ENCODE measurements at regions not wholly inside any gene's neighbourhood (a gene's known extent, or its start where the extent isn't known, plus 50 kb on each side); places are given as distances from the start of the nearest gene placed in this dataset.

DNA sequence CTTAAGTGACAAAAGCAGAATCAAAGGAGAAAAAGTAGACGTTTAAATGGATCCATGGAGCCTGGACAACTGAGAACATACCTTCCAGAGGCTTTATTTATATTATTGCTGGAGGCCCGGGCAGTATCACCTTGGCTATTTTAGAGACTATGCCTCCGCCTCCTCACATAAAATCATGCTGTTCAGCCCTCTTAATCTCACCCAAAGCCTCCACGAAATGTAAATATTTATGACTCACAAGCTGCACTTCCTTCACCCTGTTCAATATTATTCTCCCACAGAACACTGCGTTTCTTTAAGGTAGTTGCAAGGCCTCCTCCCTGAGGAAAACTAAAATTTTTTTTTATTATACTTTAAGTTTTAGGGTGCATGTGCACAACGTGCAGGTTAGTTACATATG lies 478.6 kb upstream of the ACVR2A start:
- DNase-seq (ENCODE audit: low spot score), result no peak

DNA sequence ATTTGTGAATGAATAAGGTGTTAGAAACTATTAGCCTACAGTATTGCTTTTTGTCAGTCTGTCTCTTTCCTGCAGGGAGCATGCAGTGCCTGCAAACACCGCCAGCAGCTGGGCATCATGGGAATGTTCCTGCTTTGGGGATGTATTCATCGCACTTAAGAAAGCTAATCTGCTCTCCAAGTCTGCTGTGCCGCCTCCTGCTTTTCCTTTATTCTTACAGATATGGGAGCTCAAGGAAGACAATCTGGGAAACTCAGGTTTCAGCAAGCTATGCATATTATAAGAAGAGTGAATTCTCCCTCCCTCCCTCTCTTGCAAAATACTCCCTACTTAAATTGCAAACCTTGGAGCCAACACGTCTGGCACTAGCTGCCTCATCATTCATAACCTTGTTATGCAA lies 479.2 kb upstream of the ACVR2A start:
- no peak for DNase-seq (ENCODE audit: low spot score)

DNA sequence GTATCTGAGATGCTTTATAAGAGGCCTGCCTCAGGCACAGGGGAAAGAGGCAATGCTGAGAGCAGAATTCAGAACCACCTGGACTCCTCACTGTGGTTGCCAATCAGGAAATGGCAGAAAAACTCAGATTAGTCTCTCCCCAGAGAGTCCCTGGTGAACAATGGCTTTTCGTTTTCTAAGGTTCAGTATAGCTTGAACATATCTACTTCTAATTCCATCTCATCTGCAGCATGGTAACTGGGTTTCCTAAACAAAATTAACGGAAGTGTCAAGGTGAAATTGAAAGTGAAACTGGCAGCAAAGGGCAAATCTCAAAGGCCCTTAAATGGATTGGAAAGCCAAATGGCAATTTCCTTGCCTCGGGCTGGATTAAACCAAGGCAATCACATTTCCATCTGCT lies 480.2 kb upstream of the ACVR2A start:
- DNase-seq (ENCODE audit: low spot score), result no peak

DNA sequence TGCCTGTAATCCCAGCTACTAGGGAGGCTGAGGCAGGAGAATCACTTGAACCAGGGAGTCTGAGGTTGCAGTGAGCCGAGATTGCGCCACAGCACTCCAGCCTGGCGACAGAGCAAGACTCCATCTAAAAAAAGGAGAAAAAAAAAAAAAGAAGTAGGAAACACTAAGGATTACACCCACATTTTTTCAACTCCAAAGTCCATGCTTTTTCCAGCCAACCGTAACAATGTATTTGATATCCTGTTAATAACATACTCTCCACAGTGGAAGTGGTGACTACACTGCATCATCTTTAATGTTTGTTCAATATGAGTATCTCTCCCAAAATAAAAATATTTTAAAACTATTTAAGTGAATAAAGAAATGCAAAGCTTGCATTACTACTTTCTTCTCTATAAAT lies 481.6 kb upstream of the ACVR2A start:
- DNase-seq (ENCODE audit: low spot score), result no peak

DNA sequence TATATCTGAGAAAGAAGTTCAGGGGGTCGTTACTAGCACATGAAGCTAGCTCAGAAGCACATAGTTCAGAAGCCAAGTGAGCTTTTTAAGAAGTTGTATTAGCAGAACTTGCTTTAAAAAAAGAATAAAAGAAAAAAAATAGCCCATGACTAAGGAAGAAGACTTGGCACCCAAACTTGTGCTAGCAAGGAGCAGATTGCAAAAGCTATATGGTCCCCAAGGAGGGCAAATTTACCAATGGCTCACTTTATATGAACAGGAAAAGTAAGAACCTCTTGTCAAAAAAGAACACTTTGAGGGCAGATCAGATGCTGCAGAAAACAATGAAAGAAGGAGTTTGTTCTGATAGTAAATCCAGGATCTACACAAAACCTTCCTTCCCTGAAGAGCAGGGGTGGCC lies 486.5 kb upstream of the ACVR2A start:
- no peak for DNase-seq (ENCODE audit: low spot score)

DNA sequence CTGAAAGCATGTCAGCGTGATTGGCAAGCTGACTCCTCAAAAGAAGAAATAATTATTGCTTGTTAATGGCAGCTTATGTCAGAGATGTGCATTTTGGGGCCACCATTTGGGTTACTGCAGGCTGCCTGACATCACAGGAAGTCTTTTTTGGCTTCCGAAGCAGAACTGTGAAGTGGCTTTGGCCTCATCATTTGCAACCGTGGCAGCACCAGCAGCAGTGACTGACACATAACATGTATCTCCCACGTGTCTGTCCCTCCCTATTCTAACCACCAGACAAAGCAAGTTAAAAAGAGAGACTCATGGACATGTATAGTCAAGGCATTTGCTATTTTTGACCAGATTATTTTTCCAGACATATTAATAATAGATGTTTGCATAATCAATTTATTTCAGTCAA lies 488.7 kb upstream of the ACVR2A start:
- DNase-seq (ENCODE audit: low spot score), result no peak

DNA sequence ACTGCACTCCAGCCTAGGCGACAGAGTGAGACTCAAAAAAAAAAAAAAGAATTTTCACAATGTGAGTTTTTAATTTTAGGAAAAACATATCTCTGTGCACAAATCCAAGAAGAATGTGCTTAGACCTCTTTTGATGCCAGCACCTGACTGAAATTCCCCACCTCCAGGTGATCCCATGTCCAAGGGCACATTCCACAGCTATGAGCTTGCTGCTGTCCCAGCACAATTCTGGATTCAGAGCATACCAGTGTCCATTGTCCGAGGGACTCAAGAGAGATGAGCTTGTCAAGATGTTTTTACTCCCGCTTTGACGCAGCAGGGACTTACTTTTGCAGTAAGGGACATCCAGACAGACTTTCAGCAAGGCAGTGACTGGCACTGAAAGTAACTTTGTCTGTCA lies 489.1 kb upstream of the ACVR2A start:
- no peak for DNase-seq (ENCODE audit: low spot score)

DNA sequence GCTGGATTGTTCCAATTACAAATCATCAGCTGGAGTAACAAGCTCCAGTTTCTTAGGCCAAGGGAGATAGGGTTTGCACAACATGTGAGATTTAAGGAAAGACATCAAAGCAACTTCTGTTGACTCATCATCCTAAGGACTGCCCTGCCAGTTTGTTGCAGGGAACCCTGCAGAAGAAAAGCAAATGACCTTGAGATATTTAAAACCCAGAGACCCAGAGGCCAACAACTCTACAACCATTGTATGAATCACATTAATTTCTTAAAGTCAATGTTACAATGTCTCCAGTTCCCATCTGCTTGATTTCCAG lies 491.8 kb upstream of the ACVR2A start:
- DNase-seq (ENCODE audit: low spot score), result no peak

DNA sequence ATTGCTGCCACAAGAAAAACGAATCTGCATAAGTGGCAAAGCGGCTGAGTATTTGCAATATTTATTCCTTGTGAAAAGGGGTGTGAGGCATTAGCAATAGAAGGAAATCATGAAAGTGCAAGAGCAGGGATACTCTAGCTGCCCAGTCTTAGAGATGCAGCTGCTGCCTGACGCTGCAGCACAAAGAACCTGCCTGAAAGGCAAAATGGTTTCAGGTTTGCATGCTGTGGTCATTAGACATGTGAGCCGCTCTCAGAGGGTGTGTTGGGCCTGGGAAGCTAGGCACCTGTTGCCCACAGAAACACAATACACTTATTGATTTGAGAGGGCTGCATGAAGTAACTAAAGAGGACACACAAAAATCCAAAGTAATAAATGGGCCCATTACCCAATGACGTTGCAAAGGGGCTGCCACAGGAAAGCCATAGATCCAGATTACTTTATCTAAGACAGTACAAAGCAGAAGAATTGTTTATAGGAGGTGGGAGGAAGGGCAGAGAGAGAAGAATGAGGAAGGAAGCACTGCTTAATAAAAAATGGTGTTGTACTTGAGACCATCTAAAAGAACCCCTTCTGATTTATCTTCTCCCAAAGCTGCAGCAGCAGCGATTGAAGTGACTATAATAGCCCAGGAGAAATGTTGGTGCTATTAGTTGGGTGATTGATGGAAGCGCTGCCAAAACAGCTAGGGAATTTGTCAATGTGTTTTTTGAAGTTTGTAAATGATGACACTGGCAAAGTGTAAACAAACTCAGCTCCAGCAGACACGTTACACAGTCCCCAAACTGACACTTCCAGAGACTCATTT lies 492.4 kb upstream of the ACVR2A start:
- DNase-seq (ENCODE audit: low spot score), result no peak

DNA sequence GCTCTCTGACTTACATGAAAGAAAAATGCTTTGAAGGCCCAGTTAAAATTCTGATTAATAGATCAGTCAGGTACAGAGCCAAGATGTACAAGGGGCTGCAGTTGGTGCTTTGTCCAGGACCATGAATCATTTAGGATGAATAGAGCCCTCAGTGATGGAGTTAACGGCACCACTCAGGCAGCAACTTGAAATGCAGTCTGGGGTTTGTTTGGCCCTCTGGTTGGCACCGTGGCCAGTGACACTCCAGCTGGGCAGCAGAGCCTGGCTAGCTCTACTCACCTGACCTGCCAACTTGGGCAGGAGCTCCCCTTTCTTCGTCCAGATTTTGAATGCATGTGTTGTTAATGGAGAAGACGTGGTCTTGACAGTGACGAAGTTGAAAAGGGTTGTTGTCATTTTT lies 493.0 kb upstream of the ACVR2A start:
- DNase-seq (ENCODE audit: low spot score), result no peak

DNA sequence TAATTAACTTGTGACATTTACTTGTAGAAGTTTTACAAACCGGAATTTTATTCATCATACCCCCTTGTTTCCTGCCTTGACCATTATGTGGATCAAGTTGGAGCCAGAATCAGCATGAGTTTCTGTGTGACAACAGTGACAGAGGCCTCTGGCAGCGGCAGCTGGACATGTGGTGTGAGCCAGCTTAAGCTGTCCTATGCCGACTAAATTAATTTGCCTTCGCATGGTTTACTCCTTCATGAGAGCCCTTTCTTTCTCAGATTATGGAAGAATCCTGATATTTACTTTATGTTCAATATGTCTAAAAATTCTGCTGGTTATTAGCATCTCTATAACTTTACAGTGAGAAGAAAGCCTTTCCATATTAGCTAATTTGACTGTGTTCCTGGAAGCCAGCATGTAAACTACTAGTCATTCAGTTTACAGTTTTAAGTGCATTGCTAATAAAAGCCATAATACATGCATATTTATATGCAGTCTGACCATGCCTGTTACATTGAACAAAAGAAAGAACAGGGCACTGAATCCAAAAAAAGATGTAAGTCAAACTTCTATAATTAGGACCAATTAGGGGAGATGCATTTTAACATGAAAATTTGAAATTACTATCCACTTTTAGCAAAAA lies 495.8 kb upstream of the ACVR2A start:
- no peak for DNase-seq (ENCODE audit: low spot score)

DNA sequence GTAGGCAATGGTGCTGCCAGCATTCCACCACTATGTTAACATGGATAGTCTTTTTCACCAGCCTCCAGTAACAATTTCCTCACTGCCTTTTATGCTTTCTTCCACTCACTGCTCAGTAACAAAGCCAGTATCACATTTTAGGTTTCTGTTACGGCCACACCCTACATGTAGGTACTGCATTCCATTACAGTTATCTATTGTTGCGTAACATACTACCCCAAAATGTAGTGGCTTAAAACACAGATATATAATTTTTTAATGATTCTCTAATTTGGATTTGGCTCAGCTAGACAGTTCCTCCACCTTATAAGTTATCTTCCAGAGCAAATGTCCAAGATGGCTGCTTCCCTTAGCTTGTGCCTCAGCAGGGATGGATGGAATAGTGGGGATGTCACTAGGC lies 498.7 kb upstream of the ACVR2A start:
- no peak for DNase-seq (ENCODE audit: low spot score)

DNA sequence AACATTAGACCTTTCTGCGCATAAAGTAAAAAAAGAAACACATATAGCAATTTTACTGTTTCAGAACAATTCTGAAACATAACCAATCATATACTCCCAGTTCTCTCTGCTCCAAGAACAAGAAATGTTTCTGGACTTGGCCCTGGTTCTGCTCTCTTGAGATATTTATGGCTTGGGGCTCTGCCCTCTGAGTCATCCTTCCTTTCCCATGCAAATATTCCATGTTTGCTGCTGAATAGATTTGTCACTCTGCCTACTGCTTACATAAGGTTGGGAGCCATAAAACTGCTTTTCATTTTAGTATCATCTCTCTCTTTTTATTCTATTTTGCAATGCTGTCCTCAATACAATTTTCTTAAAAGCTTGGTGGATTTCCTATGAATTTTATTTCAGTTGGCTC lies 499.6 kb upstream of the ACVR2A start:
- no peak for DNase-seq (ENCODE audit: low spot score)

DNA sequence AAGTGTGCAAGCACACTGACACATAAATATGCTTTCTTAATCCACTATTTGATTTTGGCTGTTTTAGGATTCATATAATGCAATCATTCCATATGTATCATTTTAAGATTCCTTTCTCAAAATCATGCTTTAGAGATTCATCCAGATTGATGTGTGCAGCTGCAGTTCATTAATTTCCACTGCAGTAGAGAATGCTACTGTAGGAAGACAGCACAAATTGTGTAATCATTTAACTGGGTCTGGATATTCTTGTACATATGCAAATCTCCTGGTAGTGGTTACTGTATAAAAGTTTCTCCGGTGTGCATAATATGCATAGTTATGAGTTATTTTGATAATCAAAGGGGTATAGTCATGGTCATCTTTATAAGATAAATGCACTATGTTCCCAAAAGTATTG lies 502.5 kb upstream of the ACVR2A start:
- no peak for DNase-seq (ENCODE audit: low spot score)

DNA sequence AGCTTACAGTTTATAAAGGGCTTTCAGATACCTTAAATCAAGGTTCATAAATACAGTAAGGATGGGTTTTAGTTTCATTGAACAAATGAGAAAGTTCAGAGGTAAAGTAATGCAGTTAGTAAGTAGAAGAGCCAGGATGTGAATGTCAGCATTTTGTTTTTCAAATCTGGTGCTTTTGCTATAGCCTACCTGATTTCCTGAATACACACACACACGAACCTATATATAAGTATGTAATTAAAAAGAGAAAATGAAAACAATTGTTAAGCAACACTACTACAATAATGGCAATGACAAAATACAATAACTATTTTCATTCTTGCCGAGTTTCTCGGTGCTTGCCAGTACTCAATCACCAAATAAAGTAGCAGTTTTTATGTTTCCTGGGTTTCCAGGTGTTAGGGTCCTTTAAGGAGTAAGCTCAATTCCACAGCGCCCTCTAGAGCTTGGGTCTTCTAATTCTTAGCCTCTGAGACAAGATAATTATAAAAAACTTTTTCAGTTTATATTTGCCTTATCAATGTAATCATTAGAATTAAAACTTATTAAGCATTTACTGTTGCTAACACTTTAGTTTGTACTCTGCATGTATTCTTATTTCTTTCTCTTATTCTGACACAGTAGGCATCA lies 512.9 kb upstream of the ACVR2A start:
- no peak for DNase-seq (ENCODE audit: low spot score)

DNA sequence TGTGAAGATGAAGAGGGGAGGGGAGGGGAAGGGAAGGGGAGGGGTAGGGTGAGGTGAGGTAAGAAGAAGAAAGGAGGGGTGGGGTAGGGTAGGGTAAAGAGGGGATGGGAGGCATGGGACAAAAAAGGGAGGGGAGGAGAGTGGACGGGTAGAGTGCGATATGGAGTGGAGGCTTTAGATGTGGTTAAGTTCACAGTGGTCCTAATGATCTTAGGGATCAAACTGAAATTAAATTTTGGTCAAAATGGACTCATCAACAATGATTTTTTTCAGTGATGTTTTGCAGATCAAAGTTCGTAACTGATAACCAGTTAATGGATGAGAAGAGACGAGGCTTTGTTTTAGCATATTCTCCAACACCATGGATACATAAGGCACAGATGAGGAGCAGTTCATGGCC lies 513.9 kb upstream of the ACVR2A start:
- DNase-seq (ENCODE audit: low spot score), result no peak

DNA sequence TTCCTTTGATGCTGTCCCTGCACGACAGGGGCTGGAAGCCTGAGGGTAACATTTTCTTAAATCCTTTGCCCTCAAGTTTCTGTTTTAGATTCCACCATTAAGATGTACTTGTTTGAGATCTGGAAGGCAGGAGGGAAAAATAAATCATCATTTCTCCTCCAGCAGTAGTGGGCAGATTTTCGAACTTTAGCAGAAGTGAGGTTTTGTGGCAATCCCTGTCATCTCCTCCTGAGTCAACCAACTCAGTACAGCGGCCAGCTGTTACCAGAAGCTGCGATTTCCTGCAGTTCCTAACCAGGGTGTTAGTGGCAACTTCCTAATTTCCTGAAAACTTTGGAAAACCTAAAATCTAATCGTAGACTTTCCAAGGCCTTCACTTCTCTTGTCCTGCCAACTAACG lies 517.2 kb upstream of the ACVR2A start:
- DNase-seq (ENCODE audit: low spot score), result no peak

DNA sequence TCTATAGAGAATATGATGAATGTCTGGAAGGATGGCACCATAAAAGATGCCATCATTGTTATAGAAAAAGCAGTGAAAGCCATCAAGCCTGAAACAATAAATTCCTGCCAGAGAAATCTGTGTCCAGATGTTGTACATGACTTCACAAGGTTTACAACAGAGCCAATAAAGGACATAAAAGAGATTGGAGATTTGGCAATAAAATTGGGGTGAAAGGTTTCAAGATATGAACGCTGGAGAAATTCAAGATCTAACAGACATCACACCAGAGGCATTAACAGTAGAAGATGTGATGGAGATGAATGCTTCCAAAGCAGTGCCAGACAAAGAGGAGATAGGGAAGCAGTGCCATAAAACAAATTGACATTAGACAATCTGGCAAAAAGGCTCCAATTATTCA lies 518.8 kb upstream of the ACVR2A start:
- DNase-seq (ENCODE audit: low spot score), result no peak

DNA sequence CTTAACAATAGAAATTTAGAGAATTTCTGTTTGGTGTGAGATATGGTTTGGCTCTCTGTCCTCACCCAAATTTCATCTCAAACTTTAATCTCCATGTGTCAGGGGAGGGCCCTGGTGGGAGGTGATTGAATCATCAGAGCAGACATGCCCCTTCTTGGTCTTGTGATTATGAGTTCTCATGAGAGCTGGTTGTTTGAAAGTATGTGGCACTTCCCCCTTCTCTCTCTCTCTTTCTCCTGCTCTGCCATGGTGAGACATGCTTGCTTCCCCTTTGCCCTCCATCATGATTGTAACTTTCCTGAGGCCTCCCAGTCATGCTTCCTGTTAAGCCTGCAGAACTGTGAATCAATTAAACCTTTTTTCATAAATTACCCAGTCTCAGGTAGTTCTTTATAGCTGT lies 524.7 kb upstream of the ACVR2A start:
- DNase-seq (ENCODE audit: low spot score), result no peak

DNA sequence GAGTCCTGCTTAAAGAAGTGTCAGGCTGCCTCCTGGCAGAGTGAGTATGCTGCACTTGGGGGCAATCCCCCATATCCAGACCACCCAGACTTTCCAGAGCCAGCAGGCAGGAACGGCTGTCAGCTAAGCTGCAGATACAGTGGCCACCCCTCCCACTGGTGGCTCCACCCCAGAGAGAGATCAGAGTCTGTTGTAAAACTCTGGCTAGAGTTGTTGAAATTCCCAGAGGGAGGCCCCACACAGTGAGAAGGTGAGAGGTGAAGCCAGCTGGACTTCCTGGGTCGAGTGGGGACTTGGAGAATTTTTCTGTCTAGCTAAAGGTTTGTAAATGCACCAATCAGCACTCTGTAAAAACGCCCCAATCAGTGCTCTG lies 533.8 kb upstream of the ACVR2A start:
- no peak for DNase-seq (ENCODE audit: low spot score)

DNA sequence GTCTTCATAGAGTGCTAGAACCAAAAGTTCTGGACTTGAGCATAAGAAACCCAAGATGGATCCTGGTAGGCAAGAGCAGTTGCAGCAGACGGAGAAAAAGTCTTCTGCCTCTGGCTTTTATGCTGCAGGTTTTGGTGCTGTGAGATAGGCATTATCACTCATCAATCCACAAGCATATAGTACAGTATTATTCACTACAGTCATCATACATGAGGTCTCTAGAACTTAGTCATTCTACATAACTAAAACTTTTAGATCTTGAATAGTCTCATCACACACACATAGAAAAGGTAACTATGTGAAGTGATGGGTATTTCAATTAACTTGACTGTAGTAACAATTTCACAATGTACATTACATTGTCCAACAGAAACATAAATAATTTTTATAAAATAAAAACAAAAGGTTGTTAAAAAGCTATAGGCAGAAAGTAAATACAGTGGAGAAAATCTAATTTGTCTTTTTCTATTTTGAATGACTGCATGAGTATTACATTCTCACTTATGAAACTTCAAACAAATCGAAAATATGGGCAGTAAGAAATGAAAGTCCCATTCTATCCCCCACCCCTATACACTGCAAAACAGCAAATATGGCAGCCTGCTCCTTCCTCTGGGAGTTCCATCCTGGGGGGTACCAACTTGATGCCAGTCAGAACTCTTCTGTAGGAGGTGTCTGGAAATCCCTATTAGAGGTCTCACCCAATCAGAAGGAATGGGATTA lies 534.3 kb upstream of the ACVR2A start:
- no peak for DNase-seq (ENCODE audit: low spot score)

DNA sequence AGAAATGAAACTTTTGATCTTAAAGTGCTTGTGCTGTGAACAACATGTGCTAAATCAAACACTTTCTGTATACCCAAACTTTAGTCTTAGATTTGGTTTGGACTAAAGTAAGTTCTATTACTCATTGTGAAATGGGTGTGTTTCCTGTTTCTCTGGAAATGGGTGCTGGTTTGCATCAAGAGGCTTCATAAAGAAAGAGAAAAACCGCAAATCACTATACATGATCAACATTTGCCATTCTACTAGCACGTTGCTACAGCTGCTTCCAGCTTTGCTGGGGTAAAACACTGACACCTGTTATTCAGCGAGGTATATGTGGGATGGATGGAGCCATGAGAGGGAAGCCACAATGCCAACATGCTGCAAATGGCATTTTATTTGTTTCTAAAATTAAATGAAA lies 547.0 kb upstream of the ACVR2A start:
- DNase-seq (ENCODE audit: low spot score), result no peak

Measured in SK-N-DZ (cell line).